K562 (cell line): ENCODE measurements at regions not wholly inside any gene's neighbourhood (a gene's known extent, or its start where the extent isn't known, plus 50 kb on each side); places are given as distances from the start of the nearest gene placed in this dataset.

Experiments
- ATAC-seq: fragments of 200-7000 bp; cut with Tn5 transposase; 3 replicates; pipeline ENCODE4 v1.9.1; 2020; ENCODE audit warnings: moderate library complexity
- BruUV-seq: library from RNA; stranded (reverse); fragments of 400-500 nt; replicated peaks from 2 replicates; lab custom pipeline; 2021; lab: Mats Ljungman, UMichigan
- CTCF ChIA-PET: fragments of 300-600 bp; formaldehyde crosslinking; extraction: SDS; loops from one replicate; lab custom pipeline; 2021; ENCODE audit warnings: low intra/inter-chr PET ratio; lab: Yijun Ruan, JAX
- POLR2A ChIA-PET: fragments of 300-600, 350-650 bp; sonication (Branson Sonifier 250); formaldehyde crosslinking; extraction: SDS; loops from one replicate; lab custom pipeline; 2021; ENCODE audit warnings: antibody characterized with exemption, inconsistent platforms; lab: Yijun Ruan, JAX
- DNase-seq, 4 experiments: peaks; one replicate each; pipeline versions ENCODE4 v3.0.0 to v3.0.0-alpha.2; 2011 to 2018; ENCODE audit warnings: low spot score in 3 of 4, mixed read lengths in 3 of 4; ENCODE audit errors: extremely low read depth in 1 of 4
- FAIRE-seq: peaks from 2 replicates; lab custom pipeline; 2011; peaks lifted over from hg19 to GRCh38; lab: Jason Lieb, UNC
- H2AFZ ChIP-seq: 2 replicates; pipeline ENCODE4 v1.6.0; 2011; ENCODE audit warnings: low read depth, low read length, control low read depth, inconsistent platforms
- H3K27ac ChIP-seq: fragments of 200-600 bp; 3 replicates; pipeline ENCODE4 v1.8.0; 2011; ENCODE audit warnings: low read depth, mild to moderate bottlenecking, control low read depth, inconsistent platforms, low read length, moderate library complexity, mixed read lengths; ENCODE audit errors: extremely low read depth
- H3K27me3 ChIP-seq, 2 experiments: fragments of 300-600 bp in 1 of 2; 2 replicates in 1 of 2; 3 replicates in 1 of 2; pipeline versions ENCODE4 v1.6.0 to v1.8.0; 2011; ENCODE audit warnings: inconsistent platforms in 2 of 2, low read length in 2 of 2, mild to moderate bottlenecking in 1 of 2, mixed read lengths in 1 of 2, moderate library complexity in 1 of 2; ENCODE audit not compliant: control insufficient read depth in 2 of 2, insufficient read depth in 2 of 2
- H3K36me3 ChIP-seq: fragments of 300-600 bp; 3 replicates; pipeline ENCODE4 v1.8.0; 2011; ENCODE audit warnings: mild to moderate bottlenecking, low read length, inconsistent platforms; ENCODE audit not compliant: control insufficient read depth, insufficient read depth
- H3K4me1 ChIP-seq, 2 experiments: fragments of 200-600 bp in 1 of 2; replicated peaks in 1 of 2; 2 replicates in 1 of 2; 3 replicates in 1 of 2; pipeline versions ENCODE4 v1.5.1 to v1.8.0; 2011; ENCODE audit warnings: inconsistent platforms in 2 of 2, low read length in 2 of 2, mild to moderate bottlenecking in 1 of 2, mixed read lengths in 1 of 2, moderate library complexity in 1 of 2; ENCODE audit not compliant: control insufficient read depth in 2 of 2, insufficient read depth in 2 of 2
- H3K4me2 ChIP-seq: 2 replicates; pipeline ENCODE4 v1.6.1; 2011; ENCODE audit warnings: low read length, control low read depth, inconsistent platforms, mixed read lengths; ENCODE audit not compliant: insufficient read depth
- H3K4me3 ChIP-seq: fragments of 200-600 bp; sonication (generic), shearing (Covaris generic); 2 replicates; pipeline ENCODE4 v1.5.1; 2016; ENCODE audit warnings: control low read depth, inconsistent platforms
- H3K79me2 ChIP-seq: fragments of 200-600 bp; 3 replicates; pipeline ENCODE4 v1.8.0; 2011; ENCODE audit warnings: low read length, inconsistent platforms; ENCODE audit not compliant: control insufficient read depth, insufficient read depth
- H3K9ac ChIP-seq, 2 experiments: 2 replicates each; pipeline versions ENCODE4 v1.6.0 to v1.6.1; 2011; ENCODE audit warnings: low read depth in 2 of 2, low read length in 2 of 2, control low read depth in 1 of 2, inconsistent platforms in 1 of 2, mild to moderate bottlenecking in 1 of 2, mixed read lengths in 1 of 2; ENCODE audit not compliant: insufficient read depth in 1 of 2
- H3K9me1 ChIP-seq: one replicate; pipeline ENCODE4 v1.6.0; 2011; ENCODE audit warnings: inconsistent platforms, mild to moderate bottlenecking, low read length, moderate library complexity; ENCODE audit not compliant: control insufficient read depth, insufficient read depth
- H3K9me3 ChIP-seq: replicated peaks from 2 replicates; pipeline ENCODE4 v1.5.1; 2011; ENCODE audit warnings: low read depth, low read length, inconsistent platforms; ENCODE audit not compliant: control insufficient read depth, insufficient read depth
- H4K20me1 ChIP-seq: replicated peaks from 2 replicates; pipeline ENCODE4 v1.6.1; 2011; ENCODE audit warnings: low read length, inconsistent platforms, mixed read lengths; ENCODE audit not compliant: control insufficient read depth, insufficient read depth
- E2F8 ChIP-seq: fragments of 450-650 bp; IDR thresholded peaks from 2 replicates; pipeline ENCODE4 v1.7.1; 2018; ENCODE audit warnings: mild to moderate bottlenecking, low read depth; ENCODE audit not compliant: partially characterized antibody
- HDGF ChIP-seq: fragments of 450-650 bp; IDR thresholded peaks from 2 replicates; pipeline ENCODE4 v1.6.1; 2016
- KLF13 ChIP-seq: fragments of 450-650 bp; IDR thresholded peaks from 2 replicates; pipeline ENCODE4 v1.6.1; 2016; ENCODE audit warnings: missing genetic modification characterization, low read depth, mild to moderate bottlenecking, missing compliant biosample characterization, moderate library complexity, borderline replicate concordance
- NR3C1 ChIP-seq: sonication (generic); formaldehyde crosslinking; IDR thresholded peaks from 2 replicates; pipeline ENCODE4 v1.8.1; 2022; ENCODE audit warnings: missing genetic modification reagents
- NRF1 ChIP-seq, 2 experiments: fragments of 450-650 bp; IDR thresholded peaks in 1 of 2; conservative IDR thresholded peaks in 1 of 2; 2 replicates each; pipeline ENCODE4 v1.6.1; 2014; ENCODE audit warnings: mild to moderate bottlenecking in 2 of 2
- OTX1 ChIP-seq: fragments of 450-650 bp; formaldehyde crosslinking; IDR thresholded peaks from 2 replicates; pipeline ENCODE4 v1.4.0; 2022; ENCODE audit warnings: mild to moderate bottlenecking
- POU5F1 ChIP-seq: fragments of 150-350 bp; IDR thresholded peaks from 2 replicates; pipeline ENCODE4 v1.6.1; 2014; ENCODE audit warnings: borderline replicate concordance, low read length, low read depth, mild to moderate bottlenecking; ENCODE audit not compliant: partially characterized antibody
- SAFB ChIP-seq: fragments of 200-400 bp; formaldehyde crosslinking; IDR thresholded peaks from 2 replicates; pipeline ENCODE4 v1.6.1; 2017; ENCODE audit warnings: low read depth, low read length, borderline replicate concordance
- SAFB2 ChIP-seq: fragments of 200-400 bp; formaldehyde crosslinking; IDR thresholded peaks from 2 replicates; pipeline ENCODE4 v1.6.1; 2018; ENCODE audit warnings: borderline replicate concordance, low read length, low read depth, moderate library complexity; ENCODE audit not compliant: severe bottlenecking
- SMARCC2 ChIP-seq: fragments of 450-650 bp; IDR thresholded peaks from 2 replicates; pipeline ENCODE4 v1.6.1; 2017; ENCODE audit warnings: antibody characterized with exemption, moderate library complexity, mild to moderate bottlenecking, low read depth
- THRA ChIP-seq: fragments of 450-650 bp; IDR thresholded peaks from 2 replicates; pipeline ENCODE4 v1.6.1; 2017; ENCODE audit warnings: mild to moderate bottlenecking, moderate library complexity
- WHSC1 ChIP-seq: IDR thresholded peaks from one replicate; pipeline ENCODE4 v1.6.1; 2012; ENCODE audit warnings: low read length, control low read depth, inconsistent platforms
- ZFP30 ChIP-seq: fragments of 250-450 bp; sonication (Bioruptor Pico); IDR thresholded peaks from 2 replicates; pipeline ENCODE4 v1.8.0; 2022; ENCODE audit warnings: moderate library complexity, mild to moderate bottlenecking, inconsistent platforms, borderline replicate concordance
- ZNF232 ChIP-seq: sonication (generic); formaldehyde crosslinking; IDR thresholded peaks from 2 replicates; pipeline ENCODE4 v1.8.0; 2022; ENCODE audit warnings: mild to moderate bottlenecking, missing genetic modification reagents
- ZNF277 ChIP-seq: fragments of 250-450 bp; sonication (Bioruptor Pico); IDR thresholded peaks from 2 replicates; pipeline ENCODE4 v1.8.0; 2022; ENCODE audit warnings: inconsistent platforms, mild to moderate bottlenecking, moderate library complexity, borderline replicate concordance
- ZNF354B ChIP-seq: fragments of 250-450 bp; sonication (Bioruptor Pico); IDR thresholded peaks from 2 replicates; pipeline ENCODE4 v1.4.0; 2020
- ZNF551 ChIP-seq: fragments of 250-450 bp; sonication (Bioruptor Pico); IDR thresholded peaks from 2 replicates; pipeline ENCODE4 v1.5.0; 2021; ENCODE audit warnings: mild to moderate bottlenecking, moderate library complexity
- ZNF561 ChIP-seq: fragments of 450-650 bp; formaldehyde crosslinking; conservative IDR thresholded peaks from 2 replicates; pipeline ENCODE4 v1.4.0; 2020; ENCODE audit warnings: mild to moderate bottlenecking, moderate library complexity
- WGBS: fragments of 100-300 bp; shearing (Covaris generic); methylation state at CpG from one replicate; pipeline ENCODE4 v1.1.6; 2016; ENCODE audit warnings: low coverage, mixed read lengths; ENCODE audit not compliant: insufficient coverage; ENCODE audit errors: missing lambda C conversion rate; 5-methylcytosine and 5-hydroxymethylcytosine counted together
- in situ Hi-C: fragments of 300-500 bp; cut with MboI; formaldehyde crosslinking; loops from 4 replicates; pipeline ENCODE4 v1.15.0; 2018; ENCODE audit warnings: inconsistent platforms, mixed read lengths
- intact Hi-C: fragments of 100-400 bp; cut with micrococcal nuclease; formaldehyde crosslinking; loops from 2 replicates; pipeline ENCODE4 v1.14.2; 2022

GRCh38 chr10:2628705-2629104 is 438.6 kb upstream of the PFKP start:
- TF ChIP-seq ZNF354B (CRISPR knock-in tag) (no peak), OTX1 (CRISPR knock-in tag) (no peak), ZNF277 (CRISPR knock-in tag) (no peak), ZNF561 (CRISPR knock-in tag) (no peak), HDGF (no peak), SMARCC2 (no peak), THRA (no peak), SAFB (no peak), WHSC1 (no peak), ZFP30 (no peak), E2F8 (no peak), NR3C1 (no peak), SAFB2 (no peak), NRF1 (conservative IDR thresholded peaks at IDR 0.05 in 1 of 2, IDR thresholded peaks at IDR 0.05 in 1 of 2) (no peak), KLF13 (tag) (no peak), POU5F1 (no peak), ZNF551 (CRISPR knock-in tag) (no peak), ZNF232 (CRISPR knock-in tag) (no peak)
- Histone ChIP-seq H3K27ac (no peak overlapping the region), H3K36me3 (no peaks in the 10 kb centered on the region), H3K4me2 (no peak overlapping the region), H3K4me3 (no peak overlapping the region), H3K4me1 (no peaks in the 10 kb centered on the region), H3K79me2 (no peaks in the 10 kb centered on the region), H3K27me3 (peaks cover 4 to 22% of the 10 kb centered on the region in 2 experiments; a peak in 3 of 5 replicates), H3K9me1 (no peaks in the 10 kb centered on the region), H4K20me1 (no peaks in the 10 kb centered on the region), H2AFZ (no peak overlapping the region), H3K9ac (no peak overlapping the region), H3K9me3 (no peaks in the 10 kb centered on the region)
- in situ Hi-C loops: no loop called here
- BruUV-seq: no TSS peak
- 1% methylated on average over 6 of the region's 6 CpGs for WGBS
- CTCF ChIA-PET: no interaction called here
- no peak for FAIRE-seq
- intact Hi-C loops: no loop called here
- ATAC-seq: no peak
- DNase-seq: no peak
- POLR2A ChIA-PET: interaction anchor here (0.6 to 1.1 kb wide), 2 partner anchors 14 to 72 kb away, joined by 3 to 4 read pairs; no protein-coding TSS in a partner anchor
